HG02678 (cell line): ENCODE measurements at regions not wholly inside any gene's neighbourhood (a gene's known extent, or its start where the extent isn't known, plus 50 kb on each side); places are given as distances from the start of the nearest gene placed in this dataset.
"Not testable (repeated sequence)": the region's sequence is repeated elsewhere in the genome, so short reads cannot be mapped to it uniquely, and the experiment has no call there.

ENCODE experiments used
- ATAC-seq: cut with Tn5 transposase; IDR thresholded peaks from one replicate; pipeline ENCODE4 v1.9.1; 2021; ENCODE audit warnings: mild to moderate bottlenecking, moderate library complexity; ENCODE audit not compliant: unreplicated experiment

- ATAC-seq: no peak
Observed at GRCh38 chr1:30234091-30234490, 489.3 kb downstream of the MATN1 start.

- ATAC-seq: no peak
Observed at GRCh38 chr1:30232288-30232899, 491.0 kb downstream of the MATN1 start.

GRCh38 chr1:30229960-30230359 lies 493.4 kb downstream of the MATN1 start:
- ATAC-seq: no peak

GRCh38 chr1:30229557-30229956 lies 493.8 kb downstream of the MATN1 start:
- ATAC-seq: no peak

- no peak for ATAC-seq
Observed at GRCh38 chr1:30226648-30227047, 496.7 kb downstream of the MATN1 start.

GRCh38 chr1:30225357-30225756 lies 498.0 kb downstream of the MATN1 start:
- no peak for ATAC-seq

- no peak for ATAC-seq
Observed at GRCh38 chr1:30219675-30220074, 503.7 kb downstream of the MATN1 start.

GRCh38 chr1:30218438-30218837 lies 504.9 kb downstream of the MATN1 start:
- ATAC-seq: no peak

- no peak for ATAC-seq
Observed at GRCh38 chr1:30216602-30217001, 506.8 kb downstream of the MATN1 start.

- no peak for ATAC-seq
Observed at GRCh38 chr1:30213936-30214335, 509.4 kb downstream of the MATN1 start.

- not testable (repeated sequence) for ATAC-seq
Observed at GRCh38 chr1:30207962-30208361, 515.4 kb downstream of the MATN1 start.

GRCh38 chr1:30206631-30207030 lies 516.8 kb downstream of the MATN1 start:
- not testable (repeated sequence) for ATAC-seq

GRCh38 chr1:30204916-30205315 lies 518.5 kb downstream of the MATN1 start:
- ATAC-seq: not testable (repeated sequence)

- no peak for ATAC-seq
Observed at GRCh38 chr1:30201015-30201414, 522.4 kb downstream of the MATN1 start.

- ATAC-seq: no peak
Observed at GRCh38 chr1:30200161-30200560, 523.2 kb downstream of the MATN1 start.

GRCh38 chr1:30199563-30199962 lies 523.8 kb downstream of the MATN1 start:
- ATAC-seq: no peak

- ATAC-seq: no peak
Observed at GRCh38 chr1:30198795-30199403, 524.5 kb downstream of the MATN1 start.

GRCh38 chr1:30198451-30198760 lies 525.0 kb downstream of the MATN1 start:
- no peak for ATAC-seq

GRCh38 chr1:30197639-30198450 lies 525.5 kb downstream of the MATN1 start:
- ATAC-seq: no peak

- no peak for ATAC-seq
Observed at GRCh38 chr1:30196872-30197638, 526.3 kb downstream of the MATN1 start.

GRCh38 chr1:30196457-30196856 lies 526.9 kb downstream of the MATN1 start:
- ATAC-seq: no peak
